ENCODE measurements at regions not wholly inside any gene's neighbourhood (a gene's known extent, or its start where the extent isn't known, plus 50 kb on each side); places are given as distances from the start of the nearest gene placed in this dataset.

DNA sequence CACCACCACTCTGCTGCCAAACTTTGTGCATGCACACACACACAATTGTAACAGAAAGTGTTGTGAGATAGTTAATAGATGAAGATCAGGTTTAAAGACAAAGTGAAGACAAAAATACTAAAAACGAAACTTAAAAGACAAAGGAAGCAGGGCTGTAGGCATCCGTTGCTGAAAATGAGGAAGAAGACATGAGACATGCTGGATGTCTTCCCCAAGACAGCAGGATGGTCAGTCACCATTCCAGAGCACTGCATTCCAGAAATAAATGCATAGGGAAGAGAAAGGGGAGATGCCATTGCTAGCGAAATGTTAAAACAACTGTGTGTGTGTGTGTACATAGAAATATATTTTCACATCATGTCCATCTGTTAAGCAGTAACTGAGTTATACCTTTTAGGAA, 520.1 kb downstream of the SUCLA2 start:
- Histone ChIP-seq H3K9ac (ENCODE audit: extremely low read depth, insufficient read length, low read length) (no peak overlapping the region), H4K5ac (ENCODE audit: insufficient read length, low read depth, low read length) (no peak overlapping the region), H4K91ac (ENCODE audit: insufficient read length, low read depth, low read length) (no peak overlapping the region), H3K27me3 (ENCODE audit: insufficient read depth, low read length) (no peaks in the 10 kb centered on the region), H3K27ac (ENCODE audit: insufficient read length, low read depth, low read length) (no peak overlapping the region), H3K23me2 (ENCODE audit: insufficient read length, low read depth, low read length, poor library complexity, severe bottlenecking) (no peaks in the 10 kb centered on the region), H2BK5ac (ENCODE audit: insufficient read length, low read length) (no peak overlapping the region), H3K4ac (ENCODE audit: low read depth, low read length) (no peak overlapping the region), H2BK12ac (ENCODE audit: insufficient read length, low read depth, low read length) (no peak overlapping the region), H3K4me2 (ENCODE audit: insufficient read depth, insufficient read length, low read length) (no peak overlapping the region), H3K18ac (ENCODE audit: insufficient read length, low read depth, low read length) (no peak overlapping the region), H3K9me3 (ENCODE audit: control insufficient read depth, low read depth, low read length) (no peaks in the 10 kb centered on the region), H2BK15ac (ENCODE audit: low read depth, low read length) (no peak overlapping the region), H2BK120ac (ENCODE audit: low read depth, low read length, poor library complexity, severe bottlenecking) (no peak overlapping the region), H3K79me2 (ENCODE audit: insufficient read depth, low read length) (no peaks in the 10 kb centered on the region), H3K14ac (ENCODE audit: insufficient read depth, low read length) (no peak overlapping the region), H4K8ac (replicated peaks; ENCODE audit: insufficient read length, low read depth, low read length) (no peak overlapping the region), H3K56ac (ENCODE audit: insufficient read length, low read depth, low read length) (no peak overlapping the region), H3K79me1 (ENCODE audit: insufficient read depth, low read depth, low read length, poor library complexity, severe bottlenecking) (no peaks in the 10 kb centered on the region), H2AFZ (ENCODE audit: low read length) (no peak overlapping the region), H2BK20ac (ENCODE audit: low read depth, low read length, poor library complexity, severe bottlenecking) (no peak overlapping the region), H3K4me1 (ENCODE audit: insufficient read depth, low read length) (no peaks in the 10 kb centered on the region), H2AK5ac (ENCODE audit: insufficient read length, low read length) (no peak overlapping the region), H3T11ph (ENCODE audit: low read length) (no peak overlapping the region), H4K20me1 (ENCODE audit: control insufficient read depth, insufficient read depth, insufficient read length) (no peaks in the 10 kb centered on the region), H3K23ac (ENCODE audit: insufficient read length, low read depth, low read length) (no peak overlapping the region)
- no CpG with 5 or more reads among the region's 3 CpGs for WGBS (ENCODE audit: extremely low coverage, insufficient read length, low lambda C conversion rate)
- Mint-ChIP-seq H3K4me1 (peaks cover 1 to 5% of the 10 kb centered on the region in 2 experiments), H3K9me3 (no peaks in the 10 kb centered on the region), H3K4me3 (no peak overlapping the region), H3K27me3 (ENCODE audit: low read depth) (no peaks in the 10 kb centered on the region), H3K36me3 (ENCODE audit: insufficient read depth in 1 of 3, low read depth in 3 of 3) (no peaks in the 10 kb centered on the region; a peak in 1 of 7 replicates), H3K27ac (no peak overlapping the region)
- no peak for DNase-seq
- TF ChIP-seq, protein P1, sequence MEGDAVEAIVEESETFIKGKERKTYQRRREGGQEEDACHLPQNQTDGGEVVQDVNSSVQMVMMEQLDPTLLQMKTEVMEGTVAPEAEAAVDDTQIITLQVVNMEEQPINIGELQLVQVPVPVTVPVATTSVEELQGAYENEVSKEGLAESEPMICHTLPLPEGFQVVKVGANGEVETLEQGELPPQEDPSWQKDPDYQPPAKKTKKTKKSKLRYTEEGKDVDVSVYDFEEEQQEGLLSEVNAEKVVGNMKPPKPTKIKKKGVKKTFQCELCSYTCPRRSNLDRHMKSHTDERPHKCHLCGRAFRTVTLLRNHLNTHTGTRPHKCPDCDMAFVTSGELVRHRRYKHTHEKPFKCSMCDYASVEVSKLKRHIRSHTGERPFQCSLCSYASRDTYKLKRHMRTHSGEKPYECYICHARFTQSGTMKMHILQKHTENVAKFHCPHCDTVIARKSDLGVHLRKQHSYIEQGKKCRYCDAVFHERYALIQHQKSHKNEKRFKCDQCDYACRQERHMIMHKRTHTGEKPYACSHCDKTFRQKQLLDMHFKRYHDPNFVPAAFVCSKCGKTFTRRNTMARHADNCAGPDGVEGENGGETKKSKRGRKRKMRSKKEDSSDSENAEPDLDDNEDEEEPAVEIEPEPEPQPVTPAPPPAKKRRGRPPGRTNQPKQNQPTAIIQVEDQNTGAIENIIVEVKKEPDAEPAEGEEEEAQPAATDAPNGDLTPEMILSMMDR (conservative IDR thresholded peaks at IDR 0.05): no peak

Data from H9 (cell line).